HCT116 (cell line): ENCODE measurements at regions not wholly inside any gene's neighbourhood (a gene's known extent, or its start where the extent isn't known, plus 50 kb on each side); places are given as distances from the start of the nearest gene placed in this dataset.

ENCODE experiments used
- ATAC-seq: fragments of 200-7000 bp; cut with Tn5 transposase; 2 replicates; pipeline ENCODE4 v1.9.1; 2020; ENCODE audit warnings: mild to moderate bottlenecking, moderate library complexity
- BruUV-seq: library from RNA; stranded (reverse); fragments of 400-500 nt; replicated peaks from 2 replicates; lab custom pipeline; 2021; lab: Mats Ljungman, UMichigan
- CTCF ChIA-PET: fragments of 300-600 bp; sonication (Branson Sonifier 250); formaldehyde crosslinking; loops from one replicate; lab custom pipeline; 2021; ENCODE audit warnings: antibody characterized with exemption; lab: Charles Lee
- POLR2A ChIA-PET: fragments of 300-600, 350-600 bp; sonication (Branson Sonifier 250); formaldehyde crosslinking; loops from one replicate; lab custom pipeline; 2021; ENCODE audit warnings: antibody characterized with exemption; lab: Charles Lee
- RAD21 ChIA-PET, 2 experiments: fragments of 300-600 bp; sonication (Branson Sonifier 250); formaldehyde crosslinking; loops; one replicate each; lab custom pipeline; 2023; ENCODE audit warnings: low total read pairs in 2 of 2; ENCODE audit not compliant: uncharacterized antibody in 2 of 2, unreplicated experiment in 2 of 2, low non-redundant PET in 1 of 2; lab: Charles Lee
- DNase-seq: peaks from one replicate; pipeline ENCODE4 v3.0.0-alpha.2; 2010; ENCODE audit warnings: low read depth, low spot score
- H2AFZ ChIP-seq: fragments of 200-600 bp; shearing (Covaris generic), sonication (generic); 2 replicates; pipeline ENCODE4 v1.6.1; 2017; ENCODE audit warnings: low read depth, mixed run types, mixed read lengths, antibody characterized with exemption, low read length; ENCODE audit not compliant: poor library complexity, severe bottlenecking
- H3K27ac ChIP-seq: 2 replicates; pipeline ENCODE4 v1.5.1; 2012; ENCODE audit warnings: low read depth, low read length
- H3K27me3 ChIP-seq: fragments of 200-600 bp; sonication (generic); 2 replicates; pipeline ENCODE4 v1.6.1; 2016; ENCODE audit warnings: mixed run types, low read length, mixed read lengths; ENCODE audit not compliant: insufficient read depth
- H3K36me3 ChIP-seq, 2 experiments: fragments of 200-500 bp in 1 of 2; fragments of 200-600 bp in 1 of 2; sonication (Bioruptor generic) in 1 of 2; sonication (generic) in 1 of 2; 2 replicates each; pipeline versions ENCODE4 v1.5.1 to v1.6.1; 2014 to 2016; ENCODE audit warnings: low read length in 2 of 2, inconsistent platforms in 1 of 2, mixed read lengths in 1 of 2, mixed run types in 1 of 2; ENCODE audit not compliant: insufficient read depth in 2 of 2, control insufficient read depth in 1 of 2
- H3K4me1 ChIP-seq, 2 experiments: fragments of 200-600 bp in 1 of 2; sonication (generic) in 1 of 2; 2 replicates each; pipeline versions ENCODE4 v1.5.1 to v1.6.1; 2012 to 2017; ENCODE audit warnings: low read length in 2 of 2, inconsistent platforms in 1 of 2, mild to moderate bottlenecking in 1 of 2, mixed read lengths in 1 of 2, mixed run types in 1 of 2, moderate library complexity in 1 of 2; ENCODE audit not compliant: insufficient read depth in 2 of 2, control insufficient read depth in 1 of 2
- H3K4me2 ChIP-seq: fragments of 200-600 bp; sonication (generic); 2 replicates; pipeline ENCODE4 v1.6.1; 2017; ENCODE audit warnings: mixed run types, low read length, mixed read lengths
- H3K4me3 ChIP-seq, 2 experiments: fragments of 200-600 bp in 1 of 2; sonication (generic) in 1 of 2; replicated peaks in 1 of 2; 2 replicates each; pipeline ENCODE4 v1.5.1; 2011 to 2016; ENCODE audit warnings: low read length in 2 of 2, control low read depth in 1 of 2, low read depth in 1 of 2, mild to moderate bottlenecking in 1 of 2, mixed read lengths in 1 of 2, mixed run types in 1 of 2
- H3K79me2 ChIP-seq: fragments of 200-600 bp; sonication (generic); 2 replicates; pipeline ENCODE4 v1.6.1; 2017; ENCODE audit warnings: mild to moderate bottlenecking, mixed run types, low read length, moderate library complexity, mixed read lengths; ENCODE audit not compliant: insufficient read depth
- H3K9ac ChIP-seq: fragments of 200-600 bp; sonication (generic); 2 replicates; pipeline ENCODE4 v1.6.1; 2016; ENCODE audit warnings: low read length, mixed read lengths
- H3K9me2 ChIP-seq: fragments of 200-600 bp; sonication (generic), shearing (Covaris generic); 2 replicates; pipeline ENCODE4 v1.6.1; 2017; ENCODE audit warnings: mixed run types, mild to moderate bottlenecking, moderate library complexity; ENCODE audit not compliant: insufficient read depth
- H3K9me3 ChIP-seq, 2 experiments: fragments of 200-500 bp in 1 of 2; fragments of 200-600 bp in 1 of 2; sonication (Bioruptor generic) in 1 of 2; sonication (generic) in 1 of 2; 2 replicates each; pipeline ENCODE4 v1.6.1; 2014 to 2017; ENCODE audit warnings: low read length in 2 of 2, mixed read lengths in 2 of 2, inconsistent platforms in 1 of 2, low read depth in 1 of 2, mild to moderate bottlenecking in 1 of 2, mixed run types in 1 of 2, moderate library complexity in 1 of 2; ENCODE audit not compliant: control insufficient read depth in 1 of 2, insufficient read depth in 1 of 2
- H4K20me1 ChIP-seq: fragments of 200-600 bp; sonication (generic), shearing (Covaris generic); 2 replicates; pipeline ENCODE4 v1.6.1; 2017; ENCODE audit warnings: mixed run types, mild to moderate bottlenecking, moderate library complexity; ENCODE audit not compliant: insufficient read depth
- CEBPB ChIP-seq: IDR thresholded peaks from 2 replicates; pipeline ENCODE4 v1.6.1; 2012; ENCODE audit warnings: low read depth
- EZH2phosphoT487 ChIP-seq: fragments of 200-600 bp; IDR thresholded peaks from 2 replicates; pipeline ENCODE4 v1.6.1; 2018; ENCODE audit warnings: antibody characterized with exemption, borderline replicate concordance
- FOSL1 ChIP-seq: IDR thresholded peaks from 2 replicates; pipeline ENCODE4 v1.6.1; 2012; ENCODE audit warnings: low read depth
- SIN3A ChIP-seq: IDR thresholded peaks from 2 replicates; pipeline ENCODE4 v1.6.1; 2012; ENCODE audit warnings: low read depth
- SP1 ChIP-seq: IDR thresholded peaks from 2 replicates; pipeline ENCODE4 v1.6.1; 2012; ENCODE audit warnings: low read depth
- TCF7L2 ChIP-seq: IDR thresholded peaks from 2 replicates; pipeline ENCODE4 v1.7.0; 2011; ENCODE audit warnings: borderline replicate concordance, inconsistent platforms; ENCODE audit not compliant: insufficient read depth, insufficient read length; ENCODE audit errors: extremely low read depth
- ZFX ChIP-seq: fragments of 450-650 bp; IDR thresholded peaks from 2 replicates; pipeline ENCODE4 v1.6.1; 2017
- intact Hi-C: fragments of 100-400 bp; cut with micrococcal nuclease; formaldehyde crosslinking; loops from 2 replicates; pipeline ENCODE4 v1.10.0; 2022
- TF ChIP-seq, protein P1 (sequence below): IDR thresholded peaks from 2 replicates; pipeline ENCODE4 v1.6.1; 2012

DNA sequence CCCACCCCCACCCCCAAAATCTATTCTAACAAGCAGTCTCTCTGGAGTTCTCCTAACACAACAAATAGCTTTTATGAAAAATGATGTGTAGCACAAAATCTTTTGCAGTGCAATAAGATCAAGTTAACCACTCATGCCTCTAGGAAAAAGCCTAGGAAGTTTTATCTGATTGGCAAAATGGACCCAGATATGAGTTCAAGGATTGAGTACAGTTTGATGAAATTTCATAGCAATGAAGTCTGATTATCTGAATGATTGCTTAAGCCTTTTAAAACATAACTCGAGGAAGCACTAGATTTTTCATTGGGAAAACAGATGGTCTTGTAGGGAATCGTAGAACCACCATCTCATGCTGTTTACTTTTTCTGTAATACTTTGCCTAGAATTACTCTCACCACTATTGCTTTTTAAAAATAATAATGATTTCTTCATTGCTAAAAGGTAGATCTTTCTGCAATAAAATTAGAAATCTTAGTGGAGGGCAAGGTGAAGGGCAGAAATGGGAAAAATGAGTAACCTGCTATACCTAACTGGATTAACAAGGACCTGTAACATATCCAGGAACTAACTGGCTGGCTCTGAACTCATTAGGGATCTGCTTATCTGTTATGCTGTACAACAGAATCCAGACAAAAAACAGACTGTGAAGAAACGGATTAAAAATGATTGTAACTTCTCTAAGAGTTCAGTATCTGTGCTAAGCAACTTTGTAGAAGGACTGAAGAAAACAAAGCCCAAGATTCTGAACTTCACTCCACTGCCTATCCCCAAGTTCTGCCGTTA lies 73.7 kb upstream of the ETAA1 start:
- no peaks in the 10 kb centered on the region for H3K4me1 ChIP-seq
- TF ChIP-seq SP1 (no peak), ZFX (no peak), CEBPB (no peak), FOSL1 (no peak), SIN3A (no peak)
- TF ChIP-seq, protein P1, sequence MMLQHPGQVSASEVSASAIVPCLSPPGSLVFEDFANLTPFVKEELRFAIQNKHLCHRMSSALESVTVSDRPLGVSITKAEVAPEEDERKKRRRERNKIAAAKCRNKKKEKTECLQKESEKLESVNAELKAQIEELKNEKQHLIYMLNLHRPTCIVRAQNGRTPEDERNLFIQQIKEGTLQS: no peak
- ChIA-PET CTCF (interaction anchor here (0.6 kb wide), 2 partner anchors 23 to 1640 kb away, joined by 3 to 4 read pairs; no protein-coding TSS in a partner anchor), POLR2A (interaction anchor here (0.6 kb wide), 1 partner anchor 1662 kb away, joined by 4 read pairs; no protein-coding TSS in a partner anchor), RAD21 (no interaction called here)
- no peaks in the 10 kb centered on the region for H3K79me2 ChIP-seq
- no peaks in the 10 kb centered on the region for H3K36me3 ChIP-seq
- DNase-seq: no peak
- H4K20me1 ChIP-seq: no peaks in the 10 kb centered on the region
- H3K9me3 ChIP-seq: no peaks in the 10 kb centered on the region
- ATAC-seq: no peak
- intact Hi-C loops: loop anchor here (5.0 kb wide), 1 partner anchor 1681 kb away; no protein-coding TSS in a partner anchor
- no peak overlapping the region for H3K27ac ChIP-seq
- no peak overlapping the region for H2AFZ ChIP-seq
- no peaks in the 10 kb centered on the region for H3K9me2 ChIP-seq
- H3K4me2 ChIP-seq: no peak overlapping the region
- H3K9ac ChIP-seq: no peak overlapping the region
- H3K4me3 ChIP-seq: no peak overlapping the region
- BruUV-seq: no TSS peak
- H3K27me3 ChIP-seq: peaks cover 23% of the 10 kb centered on the region; the same call in 1 of the 2 replicates

- DNase-seq: no peak
- H3K9ac ChIP-seq: no peak overlapping the region
- H3K79me2 ChIP-seq: no peaks in the 10 kb centered on the region
- TF ChIP-seq TCF7L2: no peak
- TF ChIP-seq EZH2phosphoT487: no peak
- TF ChIP-seq SIN3A: no peak
- no TSS peak for BruUV-seq
- no peaks in the 10 kb centered on the region for H3K36me3 ChIP-seq
- RAD21 ChIA-PET: no interaction called here
- no peak overlapping the region for H3K4me2 ChIP-seq
- H3K4me3 ChIP-seq: no peak overlapping the region
- no peak for ATAC-seq
- no peak overlapping the region for H3K27ac ChIP-seq
- H3K9me2 ChIP-seq: no peaks in the 10 kb centered on the region
- CTCF ChIA-PET: no interaction called here
- peaks cover 29% of the 10 kb centered on the region; the same call in 1 of the 2 replicates for H3K27me3 ChIP-seq
- POLR2A ChIA-PET: no interaction called here
- intact Hi-C loops: no loop called here
- no peak overlapping the region for H2AFZ ChIP-seq
- H4K20me1 ChIP-seq: no peaks in the 10 kb centered on the region
- no peaks in the 10 kb centered on the region for H3K4me1 ChIP-seq
- no peaks in the 10 kb centered on the region for H3K9me3 ChIP-seq
Observed at GRCh38 chr2:67329513-67329912, 67.6 kb upstream of the ETAA1 start.
